ENCODE measurements at regions not wholly inside any gene's neighbourhood (a gene's known extent, or its start where the extent isn't known, plus 50 kb on each side); places are given as distances from the start of the nearest gene placed in this dataset.

DNA sequence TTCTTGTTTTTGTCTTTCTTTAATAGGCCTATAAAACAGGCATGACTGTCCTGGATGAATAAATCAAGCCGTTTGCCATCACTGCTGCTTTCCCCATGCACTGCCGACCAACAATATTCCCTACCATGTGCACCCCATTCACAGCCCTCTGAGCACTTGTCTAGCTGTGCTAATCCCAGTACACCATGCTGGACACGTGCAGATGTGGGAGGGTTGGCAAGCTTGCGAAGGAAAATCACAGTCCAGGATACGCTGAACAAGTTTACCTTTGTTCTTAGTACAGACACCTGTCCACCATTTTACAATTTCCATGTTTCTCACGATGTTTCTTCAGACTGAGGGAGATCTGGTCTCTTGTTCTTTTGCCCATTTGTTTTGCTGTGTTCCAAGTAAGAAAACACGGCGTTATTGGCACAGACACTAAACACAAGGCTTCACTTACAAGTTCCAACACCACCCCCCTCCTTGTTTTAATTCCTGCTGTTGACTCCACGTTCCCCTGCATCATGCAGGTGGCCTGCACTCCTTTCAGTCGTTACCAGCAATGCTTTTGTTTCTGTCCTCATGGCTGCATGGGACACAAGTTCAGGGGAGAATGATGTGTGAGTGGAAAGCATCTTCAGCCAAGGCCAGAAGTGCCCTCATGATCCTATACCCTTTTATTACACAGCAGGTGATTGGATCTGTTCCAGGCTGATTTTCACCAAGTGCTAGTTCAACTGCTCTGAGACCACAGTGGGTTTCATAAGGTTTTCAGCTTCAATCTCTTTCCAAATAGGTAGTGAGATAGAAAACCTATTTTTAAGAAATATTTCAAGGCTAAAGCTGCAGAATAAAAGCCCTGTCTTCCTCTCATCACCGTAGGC is 608.9 kb downstream of the IRX1 start:
- no peak for DNase-seq

DNA sequence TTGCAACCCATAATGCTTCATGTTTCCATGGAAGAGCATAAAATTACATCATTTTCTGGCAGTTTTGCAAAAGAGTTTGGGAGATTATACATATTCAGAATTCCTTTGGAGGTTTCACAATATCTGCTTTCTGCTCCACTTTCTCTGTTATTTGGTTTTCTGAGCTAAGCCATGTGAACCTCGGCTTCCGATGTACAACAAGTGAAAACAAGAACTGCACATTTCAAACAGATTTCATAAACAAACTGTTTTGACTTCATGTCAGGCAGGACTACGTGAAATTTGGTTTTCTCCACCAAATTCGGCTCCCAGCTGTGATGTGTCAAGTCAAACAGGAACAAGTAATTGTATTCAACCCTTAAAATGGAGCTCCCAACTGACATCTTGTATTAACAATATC is 609.8 kb downstream of the IRX1 start:
- no peak for DNase-seq

DNA sequence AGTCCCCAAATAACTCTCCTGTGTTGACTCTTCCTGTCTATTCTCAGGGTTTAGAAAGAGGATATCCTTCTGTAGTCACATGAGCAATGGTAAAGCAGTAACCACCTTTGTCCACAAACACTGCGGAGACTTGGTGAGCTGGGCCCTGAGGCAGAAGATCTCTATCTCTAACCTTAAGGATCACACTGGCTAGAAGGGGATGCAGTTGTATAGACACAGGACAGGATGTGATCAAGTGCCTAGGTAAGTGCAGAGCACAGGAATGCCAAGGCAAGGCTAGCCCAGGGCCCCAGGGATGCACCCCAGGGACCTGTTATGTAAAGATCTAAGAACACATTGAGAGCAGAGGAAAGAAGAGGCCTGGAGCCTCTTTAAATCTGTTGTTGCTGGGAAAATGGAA is 610.5 kb downstream of the IRX1 start:
- DNase-seq, result no peak

DNA sequence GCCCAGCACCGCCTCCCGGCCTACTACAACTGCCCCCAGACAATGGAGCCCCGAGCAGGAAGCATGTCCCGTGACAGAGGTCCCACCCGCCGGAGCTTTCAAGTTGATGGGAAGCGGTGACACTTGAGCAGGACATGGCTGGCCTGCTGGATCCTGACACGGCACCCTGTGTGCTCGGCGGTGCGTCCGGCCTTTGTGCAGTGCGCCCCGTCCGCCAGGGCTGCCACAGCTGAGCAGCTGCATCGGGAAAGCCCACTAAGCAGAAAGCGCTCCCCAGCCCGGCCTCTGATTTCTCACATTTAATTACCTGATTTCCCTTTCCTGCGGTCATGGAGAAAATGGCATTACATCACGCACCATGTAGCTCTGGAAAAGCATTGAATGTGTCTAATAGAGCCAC is 611.9 kb downstream of the IRX1 start:
- DNase-seq, result no peak

DNA sequence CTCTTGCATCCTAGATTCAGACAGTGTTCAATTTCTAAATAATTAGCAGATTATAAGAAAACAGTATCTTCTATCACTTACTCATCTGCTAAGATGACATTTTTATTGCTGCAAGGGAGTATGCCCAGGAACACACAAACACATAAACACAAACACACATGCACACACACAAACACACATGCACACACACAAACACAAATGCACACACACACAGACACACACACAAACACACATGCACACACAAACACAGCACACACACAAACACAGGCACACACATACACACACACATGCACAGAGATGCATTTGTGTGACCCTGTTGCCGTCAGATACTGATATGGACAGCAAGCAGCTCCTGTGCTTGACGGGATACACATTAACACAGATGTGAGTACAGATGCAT is 612.9 kb downstream of the IRX1 start:
- no peak for DNase-seq

DNA sequence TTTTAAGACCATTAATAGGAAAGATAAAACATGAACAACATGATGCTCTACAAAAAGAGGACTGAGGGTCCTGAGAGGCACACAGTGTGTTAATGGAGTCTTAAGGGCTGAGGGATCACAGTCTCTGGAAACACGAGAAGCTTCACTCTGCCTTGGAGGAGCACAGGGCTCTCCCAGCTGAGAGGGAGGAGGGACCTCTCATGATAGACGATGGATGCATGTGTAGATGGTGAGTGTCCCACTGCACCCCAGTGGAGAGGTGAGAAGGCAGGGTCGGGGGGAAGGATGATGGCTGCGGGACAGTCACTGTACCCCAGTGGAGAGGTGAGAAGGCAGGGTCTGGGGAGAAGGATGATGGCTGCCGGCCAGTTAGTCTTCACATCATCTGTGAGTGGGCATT is 613.4 kb downstream of the IRX1 start:
- DNase-seq, result no peak

DNA sequence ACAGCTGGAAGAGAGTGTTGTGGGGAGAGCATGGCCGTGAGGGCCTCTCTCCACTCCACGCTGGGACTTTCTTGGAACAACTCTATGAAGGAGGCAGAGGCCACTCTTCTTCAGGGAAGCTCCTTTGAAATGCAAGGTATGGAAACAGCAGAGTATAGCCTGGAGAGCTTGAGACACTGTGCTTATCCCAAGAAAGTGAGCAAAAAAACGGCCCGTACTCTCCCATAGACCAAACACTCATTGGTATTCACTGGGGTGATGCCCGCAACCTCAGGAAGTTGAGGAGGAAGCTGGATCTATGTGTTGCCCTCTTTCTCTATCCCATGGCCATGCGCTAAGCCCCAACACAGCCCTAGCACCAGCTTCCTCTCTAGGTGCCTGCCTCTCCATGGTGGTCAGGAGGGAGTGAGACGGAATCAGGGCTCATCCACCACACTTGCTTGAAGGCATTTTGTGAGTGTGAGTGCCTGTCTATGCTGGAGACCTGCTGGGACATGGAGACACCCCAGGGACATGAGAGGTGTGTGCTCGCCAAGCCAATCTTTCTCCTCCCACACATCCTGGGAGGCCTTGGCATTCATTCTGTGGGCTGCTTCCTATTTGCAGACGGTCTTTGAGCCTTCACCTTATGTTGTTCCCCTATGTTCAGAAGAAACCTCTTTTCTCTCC is 616.6 kb downstream of the IRX1 start:
- no peak for DNase-seq

DNA sequence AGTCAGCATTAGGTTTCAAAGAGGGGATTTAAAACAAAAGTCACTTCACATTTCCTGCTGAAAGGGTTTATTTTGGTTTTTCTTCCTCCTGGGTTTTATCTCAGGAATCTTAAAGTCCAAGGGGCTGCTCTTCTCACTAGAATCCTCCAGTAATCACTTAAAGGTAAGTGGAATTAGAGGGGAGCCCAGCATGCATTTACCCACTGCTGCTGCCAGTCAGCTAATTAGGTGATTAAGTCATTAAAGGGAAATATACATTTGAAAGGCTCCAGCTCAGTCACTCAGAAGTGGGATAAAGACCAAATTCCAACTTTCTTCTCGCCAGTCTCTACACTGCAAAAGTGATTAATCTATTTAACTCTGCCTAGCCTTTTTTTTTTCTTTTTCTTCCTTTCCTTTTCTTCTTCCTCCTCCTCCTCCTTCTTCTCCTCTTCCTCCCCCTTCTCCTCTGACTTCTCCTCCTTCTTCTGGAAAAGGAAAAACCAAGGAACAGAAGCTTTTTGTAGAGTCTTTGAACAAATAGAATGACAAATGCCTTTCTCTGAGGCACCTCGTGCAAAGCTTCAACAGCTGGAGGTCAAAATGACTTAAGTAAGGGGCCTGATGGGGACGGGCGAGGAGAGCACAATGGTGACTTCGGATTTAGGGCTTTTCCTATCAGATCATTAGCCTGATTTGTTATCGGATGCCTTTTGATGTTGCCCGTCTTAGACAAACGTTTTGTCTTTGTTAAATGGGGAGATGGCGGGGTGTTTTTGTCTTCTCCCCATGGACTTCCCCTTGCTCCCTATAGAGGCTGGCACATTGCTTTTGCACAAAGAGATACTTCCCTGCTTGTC is 617.6 kb downstream of the IRX1 start:
- no peak for DNase-seq

DNA sequence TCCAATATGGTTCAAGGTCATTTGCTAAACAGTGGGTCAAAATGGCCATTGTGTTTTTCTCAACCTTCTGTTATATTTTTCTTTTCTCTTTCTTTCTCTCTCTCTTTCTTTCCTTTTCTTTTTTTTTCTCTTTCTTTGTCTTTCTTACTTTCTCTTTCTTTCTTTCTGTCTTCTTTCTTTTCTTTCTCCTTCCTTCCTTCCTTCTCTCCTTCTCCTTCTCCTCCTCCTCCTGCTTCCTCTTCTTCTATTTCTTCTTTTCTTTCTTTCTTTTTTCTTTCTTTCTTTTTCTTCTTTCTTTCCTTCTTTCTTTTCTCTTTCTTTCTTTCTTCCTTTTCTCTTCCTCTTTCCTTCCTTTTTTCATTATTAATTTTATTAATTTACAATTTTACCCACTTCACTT is 619.5 kb downstream of the IRX1 start:
- no peak for DNase-seq

DNA sequence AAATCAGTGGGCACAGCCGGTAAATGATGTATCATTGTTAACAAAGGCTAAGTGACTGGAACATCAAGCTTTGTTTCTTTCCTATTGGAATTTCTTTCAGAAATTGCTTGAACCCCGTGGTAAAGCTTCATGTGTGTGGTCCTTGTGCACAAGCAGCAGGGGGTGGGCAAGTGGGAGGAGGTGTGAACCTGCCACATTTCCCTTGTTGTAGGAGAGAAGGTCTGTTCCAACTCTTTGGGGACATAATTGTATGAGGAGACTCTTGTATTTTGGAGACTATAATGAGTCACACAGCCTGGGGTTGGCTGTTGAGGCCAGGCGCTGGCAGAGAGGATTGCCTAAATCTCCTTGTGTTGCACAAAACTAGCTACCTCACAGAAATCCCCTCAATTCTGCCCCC is 620.5 kb downstream of the IRX1 start:
- no peak for DNase-seq

DNA sequence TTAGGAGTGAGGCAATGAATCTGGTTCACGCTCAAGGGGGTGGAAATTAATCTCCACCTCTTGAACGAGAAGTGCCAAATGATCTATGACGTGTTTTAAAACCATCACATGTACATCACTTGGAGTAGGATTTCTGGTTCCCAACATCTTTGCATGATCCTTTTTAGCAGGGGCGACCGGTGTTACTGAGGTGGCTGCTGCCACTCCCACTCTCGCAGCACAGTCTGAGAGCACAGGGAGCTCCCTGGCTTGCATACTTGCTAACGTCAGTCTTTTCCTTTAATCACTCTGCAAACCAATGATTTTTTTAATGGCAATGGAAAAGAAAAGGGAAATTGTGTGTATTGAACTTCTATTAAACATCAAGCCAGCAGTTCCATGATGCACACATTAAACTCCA is 624.4 kb downstream of the IRX1 start:
- no peak for DNase-seq

DNA sequence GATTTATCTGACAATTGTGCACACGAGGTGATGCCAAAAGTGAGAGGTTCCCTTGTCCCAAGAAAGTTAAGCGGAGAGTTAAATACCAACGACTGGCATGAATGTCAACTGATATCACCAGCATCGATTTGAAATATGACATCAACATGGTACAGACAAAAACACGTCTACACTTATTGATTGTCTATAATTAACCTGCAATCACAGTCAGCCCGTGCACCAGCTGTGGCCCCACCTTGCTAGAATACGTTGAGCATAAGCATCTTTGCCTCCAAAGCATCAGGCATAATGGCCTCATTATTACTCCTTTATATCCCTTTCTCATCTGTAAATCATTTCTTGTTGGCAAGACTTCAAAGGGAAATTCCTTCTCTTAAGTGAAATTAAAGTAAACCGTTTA is 625.4 kb downstream of the IRX1 start:
- no peak for DNase-seq

DNA sequence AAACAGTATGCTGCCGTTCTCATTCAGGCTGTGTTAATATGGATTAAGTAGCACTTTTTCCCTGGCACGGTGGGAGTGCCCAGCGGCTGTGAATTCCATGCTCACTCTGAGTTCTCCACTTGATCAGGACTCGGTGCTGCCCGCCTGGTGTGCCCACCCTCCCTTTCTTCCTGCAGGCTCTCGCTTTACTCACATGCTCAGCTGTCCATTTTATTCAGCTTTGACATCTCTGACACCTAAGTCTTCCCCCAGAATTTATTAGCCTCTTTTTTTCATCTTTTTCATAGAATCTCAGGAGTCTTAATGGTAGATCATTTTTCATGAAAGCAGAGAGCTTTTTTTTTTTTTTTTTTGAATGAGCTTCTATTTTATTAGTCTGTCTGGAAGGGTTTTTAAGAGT is 626.5 kb downstream of the IRX1 start:
- DNase-seq, result no peak

DNA sequence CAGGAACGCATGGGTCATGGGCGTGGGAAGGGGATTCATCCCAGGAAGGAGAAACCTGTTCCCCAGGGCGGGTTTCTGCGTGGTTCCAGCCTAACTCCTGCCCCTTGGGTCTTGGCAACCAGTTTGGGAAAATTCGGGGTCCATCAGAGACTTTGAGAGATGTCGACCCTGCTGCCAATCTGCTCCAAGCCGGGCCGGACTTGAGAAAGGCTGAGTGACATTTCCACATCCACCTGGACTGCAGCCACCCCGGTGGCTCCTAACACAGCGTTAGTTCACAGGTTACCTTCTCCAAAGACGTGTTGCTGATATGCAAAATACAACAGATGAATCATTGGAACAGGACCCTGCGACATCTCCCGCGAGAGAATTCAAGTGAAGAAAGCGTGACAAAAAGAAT is 627.2 kb downstream of the IRX1 start:
- no peak for DNase-seq

DNA sequence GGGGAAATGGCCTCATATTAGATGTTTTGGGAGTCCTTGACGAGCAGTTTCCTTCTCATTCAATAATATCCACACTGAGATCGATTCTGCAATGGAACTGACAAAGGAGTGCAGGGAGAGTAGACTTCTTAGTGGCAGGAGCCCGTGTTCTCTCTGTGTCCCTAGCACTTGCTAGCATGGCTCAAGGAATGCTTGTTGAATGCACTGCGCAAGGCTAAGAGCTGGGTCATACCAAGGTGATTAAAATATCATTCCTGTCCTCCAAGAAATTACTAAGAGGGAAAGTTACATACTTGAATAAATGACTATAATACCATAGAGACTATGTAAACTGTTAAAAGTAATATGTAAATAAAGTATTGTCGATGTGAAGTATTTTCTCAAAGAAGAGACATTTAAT is 630.1 kb downstream of the IRX1 start:
- DNase-seq, result no peak

DNA sequence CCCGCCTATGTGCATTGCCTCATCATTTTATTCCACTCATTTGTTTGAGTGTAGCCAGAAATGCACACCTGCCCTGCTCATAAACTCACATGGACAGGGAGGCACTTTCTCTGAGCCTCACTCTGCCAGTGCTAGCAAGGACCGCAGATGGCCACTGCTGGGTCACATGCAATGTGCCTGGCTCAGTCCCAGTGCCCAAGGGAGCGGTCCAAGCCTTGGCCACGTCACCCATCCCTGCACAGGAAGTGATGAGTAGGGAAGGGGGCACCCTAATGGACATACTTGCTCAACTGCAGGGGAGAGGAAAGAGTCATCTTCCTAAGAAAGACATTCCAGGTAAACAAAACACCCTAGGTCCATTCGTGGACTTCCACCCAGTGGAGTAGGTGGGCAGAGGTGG is 630.9 kb downstream of the IRX1 start:
- no peak for DNase-seq

DNA sequence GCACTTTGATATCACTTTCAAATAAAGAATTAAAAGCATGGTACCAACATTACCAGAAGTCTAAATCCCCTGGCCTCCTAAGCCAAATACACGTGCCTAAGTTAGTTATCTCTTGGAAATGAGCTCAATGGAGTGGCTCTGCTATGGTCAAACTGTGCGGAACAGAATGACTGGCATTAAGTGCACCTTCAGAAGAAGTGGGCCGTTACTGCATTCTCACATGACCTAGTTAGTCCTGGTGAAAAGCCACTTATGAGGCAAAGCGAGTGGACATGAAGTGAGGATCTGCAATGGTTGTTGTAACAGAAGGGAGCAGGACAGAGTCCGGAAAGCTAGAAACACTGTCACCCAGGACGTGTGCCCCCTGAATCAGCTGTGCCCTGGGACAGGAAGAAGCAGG is 633.1 kb downstream of the IRX1 start:
- DNase-seq, result no peak

DNA sequence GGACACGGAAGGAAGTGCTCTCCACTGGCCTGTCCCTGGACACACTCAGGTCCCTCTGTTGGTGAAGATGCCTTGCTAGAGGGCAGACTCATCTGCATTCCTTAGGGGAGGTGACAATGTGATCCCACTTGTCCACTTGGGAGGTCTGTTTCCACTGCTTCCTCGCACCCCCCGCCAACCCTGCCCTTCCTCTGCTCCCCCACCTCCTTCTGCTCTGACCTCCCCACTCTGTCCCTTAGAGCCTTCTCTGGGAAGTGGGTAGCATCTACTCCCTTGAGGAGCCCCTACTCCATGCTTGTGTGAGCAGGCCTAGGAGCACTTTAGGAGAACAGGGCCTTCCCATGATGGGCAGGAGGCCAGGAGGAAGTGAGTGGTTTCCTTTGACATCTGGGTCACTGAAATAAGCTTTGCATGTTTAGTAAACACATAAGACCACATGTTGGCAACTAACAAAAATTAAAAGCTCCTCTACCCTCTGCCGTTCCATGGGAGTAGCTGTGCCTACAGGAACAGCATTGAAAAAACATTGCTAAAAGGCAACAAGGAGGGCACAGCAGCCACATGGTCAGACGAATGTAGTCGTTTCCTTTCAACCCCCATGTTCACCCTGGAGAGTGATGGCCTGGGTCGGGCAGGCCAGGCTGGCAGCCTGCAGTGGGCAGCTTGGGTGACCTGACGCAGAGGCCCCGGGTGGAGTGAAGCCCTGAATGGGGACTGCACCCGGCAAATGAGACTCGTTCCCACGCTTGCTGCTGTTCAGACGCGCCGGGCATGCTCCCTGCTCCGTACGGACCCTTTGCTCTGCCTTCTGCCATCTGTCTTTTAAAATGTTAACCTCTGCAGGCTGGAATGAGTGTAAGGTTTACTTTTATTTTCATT is 634.0 kb downstream of the IRX1 start:
- DNase-seq, result no peak

DNA sequence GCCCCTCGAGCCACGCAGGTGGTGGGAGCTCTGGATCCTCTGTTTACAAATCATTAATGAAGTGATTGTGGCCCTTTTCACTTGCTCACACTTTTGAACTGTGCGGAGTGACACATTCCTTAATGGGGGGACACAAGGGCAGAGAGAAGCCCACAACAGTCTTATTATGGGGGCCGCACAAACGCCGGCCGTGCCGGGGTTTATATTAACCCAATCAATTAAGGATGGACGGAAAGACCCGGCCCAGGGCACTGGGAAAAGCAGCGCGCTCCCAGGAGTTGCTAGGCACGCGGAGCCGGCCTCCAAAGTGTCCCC is 634.8 kb downstream of the IRX1 start:
- no peak for DNase-seq

DNA sequence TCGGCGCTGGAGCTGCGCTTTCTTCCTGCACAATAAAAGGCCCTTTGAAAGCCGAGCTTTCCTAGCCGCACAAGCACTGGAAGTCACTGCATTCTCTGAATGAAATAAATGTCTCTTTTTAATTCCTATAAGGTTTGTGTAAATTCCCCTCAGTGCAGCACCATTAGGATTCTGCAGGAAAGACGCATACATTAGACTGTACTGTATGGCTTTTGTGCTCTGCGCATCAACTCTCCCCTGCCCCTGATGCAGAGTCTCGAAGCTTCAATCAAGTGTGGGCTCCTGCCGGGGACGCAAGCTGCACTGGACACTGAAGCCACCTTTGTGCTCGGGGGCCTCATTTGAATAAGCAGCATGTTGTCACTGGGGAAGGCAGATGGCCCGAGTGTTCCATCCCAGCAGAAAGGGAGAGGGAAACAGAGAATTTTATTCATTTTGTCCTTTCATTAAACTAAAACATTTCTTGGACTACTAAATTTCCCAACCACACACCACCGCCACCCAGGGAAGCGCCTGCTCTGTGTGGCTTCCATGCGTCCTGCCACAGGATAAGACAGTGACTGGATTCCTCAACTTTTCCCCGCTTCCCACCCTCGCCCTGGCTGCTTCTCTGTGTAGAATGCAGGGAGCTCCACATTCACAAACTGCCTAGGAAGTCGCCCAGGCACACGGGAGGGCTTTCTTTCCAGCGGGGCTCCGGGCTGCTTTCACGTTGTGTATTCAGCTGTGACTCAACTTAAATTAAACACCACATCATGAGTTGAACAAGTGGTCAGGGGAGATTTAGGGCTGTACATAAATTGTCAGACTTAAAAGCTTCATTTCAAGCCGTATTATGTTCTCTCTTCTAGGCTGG is 635.4 kb downstream of the IRX1 start:
- DNase-seq, result no peak

DNA sequence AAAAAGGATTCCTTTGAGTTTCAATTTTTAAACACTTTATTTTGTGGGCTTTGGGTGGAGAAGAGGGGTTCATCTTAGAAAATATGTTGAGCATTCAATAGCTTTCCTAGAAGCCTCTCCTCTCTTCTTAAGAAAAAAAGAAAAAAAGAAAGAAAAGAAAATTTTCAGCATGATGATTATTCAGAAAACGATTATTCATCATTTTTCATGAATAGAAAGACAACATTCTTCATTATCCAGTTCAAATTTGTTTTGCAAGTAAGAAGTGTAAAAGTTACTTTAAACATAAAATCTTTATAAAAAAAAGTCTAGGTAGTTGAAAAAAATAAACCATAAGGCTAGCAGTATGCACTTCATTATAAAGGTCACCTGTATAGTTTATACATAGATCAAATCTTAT is 636.5 kb downstream of the IRX1 start:
- DNase-seq, result no peak

DNA sequence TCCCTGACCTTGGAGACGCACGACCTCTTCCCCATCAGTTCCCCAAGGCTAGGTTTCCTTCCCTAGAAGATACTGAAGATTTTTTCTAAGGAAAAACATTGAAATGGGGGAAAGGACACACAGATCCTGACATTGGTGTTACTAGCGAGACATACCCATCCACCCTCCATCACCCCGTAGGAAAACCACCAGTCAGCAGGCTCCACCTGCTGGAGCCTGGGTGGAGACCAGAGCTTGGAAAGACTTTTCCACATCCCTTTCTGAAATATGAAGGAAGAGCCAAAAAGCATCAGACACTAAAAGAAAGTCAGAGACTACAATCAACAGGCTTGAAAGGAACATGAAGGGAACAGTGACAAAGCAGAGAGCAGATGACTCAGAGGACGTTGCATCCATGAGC is 638.0 kb downstream of the IRX1 start:
- no peak for DNase-seq
